ENCODE measurements at regions not wholly inside any gene's neighbourhood (a gene's known extent, or its start where the extent isn't known, plus 50 kb on each side); places are given as distances from the start of the nearest gene placed in this dataset.

- Histone ChIP-seq H3K9me3 (no peaks in the 10 kb centered on the region), H3K27ac (no peak overlapping the region), H3K4me3 (no peak overlapping the region), H3K27me3 (peaks cover 0 to 5% of the 10 kb centered on the region in 2 donors), H3K4me1 (no peaks in the 10 kb centered on the region), H3K36me3 (no peaks in the 10 kb centered on the region)
- WGBS (ENCODE audit: insufficient coverage, low coverage, low lambda C conversion rate, missing lambda C conversion rate), result 45% methylated on average over 2 of the region's 2 CpGs
- ATAC-seq, result no peak
- DNase-seq, result no peak
- intact Hi-C loops (cut with DNase I), result no loop called here
- no peak for TF ChIP-seq POLR2A (IDR thresholded peaks at IDR 0.05)
- TF ChIP-seq, protein P1, sequence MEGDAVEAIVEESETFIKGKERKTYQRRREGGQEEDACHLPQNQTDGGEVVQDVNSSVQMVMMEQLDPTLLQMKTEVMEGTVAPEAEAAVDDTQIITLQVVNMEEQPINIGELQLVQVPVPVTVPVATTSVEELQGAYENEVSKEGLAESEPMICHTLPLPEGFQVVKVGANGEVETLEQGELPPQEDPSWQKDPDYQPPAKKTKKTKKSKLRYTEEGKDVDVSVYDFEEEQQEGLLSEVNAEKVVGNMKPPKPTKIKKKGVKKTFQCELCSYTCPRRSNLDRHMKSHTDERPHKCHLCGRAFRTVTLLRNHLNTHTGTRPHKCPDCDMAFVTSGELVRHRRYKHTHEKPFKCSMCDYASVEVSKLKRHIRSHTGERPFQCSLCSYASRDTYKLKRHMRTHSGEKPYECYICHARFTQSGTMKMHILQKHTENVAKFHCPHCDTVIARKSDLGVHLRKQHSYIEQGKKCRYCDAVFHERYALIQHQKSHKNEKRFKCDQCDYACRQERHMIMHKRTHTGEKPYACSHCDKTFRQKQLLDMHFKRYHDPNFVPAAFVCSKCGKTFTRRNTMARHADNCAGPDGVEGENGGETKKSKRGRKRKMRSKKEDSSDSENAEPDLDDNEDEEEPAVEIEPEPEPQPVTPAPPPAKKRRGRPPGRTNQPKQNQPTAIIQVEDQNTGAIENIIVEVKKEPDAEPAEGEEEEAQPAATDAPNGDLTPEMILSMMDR (IDR thresholded peaks at IDR 0.05), result no peak
Measured at GRCh38 chrX:143455046-143455445, 62.2 kb downstream of the SPANXN3 start.

- 14% methylated on average over 7 of the region's 7 CpGs for WGBS (ENCODE audit: insufficient coverage, low coverage, low lambda C conversion rate, missing lambda C conversion rate)
- no peaks in the 10 kb centered on the region for H3K4me1 ChIP-seq
- H3K9me3 ChIP-seq, result no peaks in the 10 kb centered on the region
- H3K27me3 ChIP-seq, result peaks cover 0 to 6% of the 10 kb centered on the region in 2 donors
- DNase-seq, result no peak
- no peak overlapping the region for H3K27ac ChIP-seq
- H3K4me3 ChIP-seq, result no peak overlapping the region
- ATAC-seq, result peak in 1 of 4 donors; percentile 34
- intact Hi-C loops (cut with DNase I), result no loop called here
- TF ChIP-seq, protein P1 (IDR thresholded peaks at IDR 0.05), result peak in 3 of 4 donors; percentile 19 to 48 (median 41)
- TF ChIP-seq POLR2A (IDR thresholded peaks at IDR 0.05), result no peak
- no peaks in the 10 kb centered on the region for H3K36me3 ChIP-seq
Measured at GRCh38 chrX:143437439-143437838, 79.8 kb downstream of the SPANXN3 start.

GRCh38 chrX:143435916-143436315, 81.4 kb downstream of the SPANXN3 start:
- 40% methylated on average over 2 of the region's 2 CpGs for WGBS (ENCODE audit: insufficient coverage, low coverage, low lambda C conversion rate, missing lambda C conversion rate)
- DNase-seq (no peak), ATAC-seq (no peak)

DNA sequence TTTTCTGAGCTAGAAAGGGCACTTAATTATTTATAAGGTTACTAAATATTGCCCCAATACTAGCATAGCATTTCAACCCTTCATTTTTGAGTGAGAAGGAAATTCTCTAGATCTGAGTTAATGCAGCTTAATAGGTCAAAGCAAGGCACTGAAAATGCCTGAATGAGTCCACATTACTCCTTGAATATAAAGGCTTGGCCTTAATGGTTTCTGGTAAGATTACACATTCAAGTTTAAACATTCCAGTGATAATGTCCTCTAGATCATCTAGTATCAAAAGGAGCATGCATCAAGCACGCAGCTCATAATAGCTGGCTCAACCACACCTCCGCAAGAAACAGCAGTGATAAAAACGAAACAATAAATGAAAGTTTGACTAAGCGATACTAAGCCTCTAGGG, 87.5 kb downstream of the SPANXN3 start:
- WGBS (ENCODE audit: insufficient coverage, low coverage, low lambda C conversion rate, missing lambda C conversion rate), result 50% methylated on average over 4 of the region's 4 CpGs
- DNase-seq (no peak), ATAC-seq (no peak)
- intact Hi-C loops (cut with DNase I), result no loop called here
- no peaks in the 10 kb centered on the region for H3K9me3 ChIP-seq
- no peaks in the 10 kb centered on the region for H3K27me3 ChIP-seq
- no peaks in the 10 kb centered on the region for H3K36me3 ChIP-seq
- TF ChIP-seq, protein P1 (IDR thresholded peaks at IDR 0.05), result no peak
- no peak for TF ChIP-seq POLR2A (IDR thresholded peaks at IDR 0.05)
- no peak overlapping the region for H3K27ac ChIP-seq
- H3K4me1 ChIP-seq, result no peaks in the 10 kb centered on the region
- no peak overlapping the region for H3K4me3 ChIP-seq

More at GRCh38 chrX:143435916-143436315, 81.4 kb downstream of the SPANXN3 start:
- peaks cover 0 to 6% of the 10 kb centered on the region in 2 donors for H3K27me3 ChIP-seq
- no peak overlapping the region for H3K27ac ChIP-seq
- intact Hi-C loops (cut with DNase I), result no loop called here
- H3K4me3 ChIP-seq, result no peak overlapping the region
- TF ChIP-seq, protein P1 (IDR thresholded peaks at IDR 0.05), result no peak
- no peak for TF ChIP-seq POLR2A (IDR thresholded peaks at IDR 0.05)
- no peaks in the 10 kb centered on the region for H3K36me3 ChIP-seq
- H3K9me3 ChIP-seq, result no peaks in the 10 kb centered on the region
- no peaks in the 10 kb centered on the region for H3K4me1 ChIP-seq

GRCh38 chrX:143429131-143429530, 88.1 kb downstream of the SPANXN3 start:
- ATAC-seq, result no peak
- Histone ChIP-seq H3K27me3 (no peaks in the 10 kb centered on the region), H3K4me1 (no peaks in the 10 kb centered on the region), H3K9me3 (no peaks in the 10 kb centered on the region), H3K27ac (no peak overlapping the region), H3K36me3 (no peaks in the 10 kb centered on the region), H3K4me3 (no peak overlapping the region)
- intact Hi-C loops (cut with DNase I), result no loop called here
- WGBS (ENCODE audit: insufficient coverage, low coverage, low lambda C conversion rate, missing lambda C conversion rate), result 40% methylated on average over 5 of the region's 5 CpGs
- no peak for DNase-seq
- TF ChIP-seq POLR2A (IDR thresholded peaks at IDR 0.05), result no peak

All from right lobe of liver (tissue), 6 donors.